Testis (tissue), 2 donors: ENCODE measurements at regions not wholly inside any gene's neighbourhood (a gene's known extent, or its start where the extent isn't known, plus 50 kb on each side); places are given as distances from the start of the nearest gene placed in this dataset.

Source experiments
- POLR2A ChIP-seq: fragments of 450-650 bp; IDR thresholded peaks from one replicate; pipeline ENCODE4 v1.6.1; 2017; ENCODE audit warnings: antibody characterized with exemption, mild to moderate bottlenecking, moderate library complexity
- TF ChIP-seq, protein P1 (sequence below), 3 experiments: fragments of 450-650 bp in 2 of 3; fragments of 200-600 bp in 1 of 3; sonication (generic) in 1 of 3; IDR thresholded peaks; one replicate each; pipeline ENCODE4 v1.5.1; 2016 to 2019; ENCODE audit warnings: antibody characterized with exemption in 3 of 3, mild to moderate bottlenecking in 2 of 3, moderate library complexity in 1 of 3

DNA sequence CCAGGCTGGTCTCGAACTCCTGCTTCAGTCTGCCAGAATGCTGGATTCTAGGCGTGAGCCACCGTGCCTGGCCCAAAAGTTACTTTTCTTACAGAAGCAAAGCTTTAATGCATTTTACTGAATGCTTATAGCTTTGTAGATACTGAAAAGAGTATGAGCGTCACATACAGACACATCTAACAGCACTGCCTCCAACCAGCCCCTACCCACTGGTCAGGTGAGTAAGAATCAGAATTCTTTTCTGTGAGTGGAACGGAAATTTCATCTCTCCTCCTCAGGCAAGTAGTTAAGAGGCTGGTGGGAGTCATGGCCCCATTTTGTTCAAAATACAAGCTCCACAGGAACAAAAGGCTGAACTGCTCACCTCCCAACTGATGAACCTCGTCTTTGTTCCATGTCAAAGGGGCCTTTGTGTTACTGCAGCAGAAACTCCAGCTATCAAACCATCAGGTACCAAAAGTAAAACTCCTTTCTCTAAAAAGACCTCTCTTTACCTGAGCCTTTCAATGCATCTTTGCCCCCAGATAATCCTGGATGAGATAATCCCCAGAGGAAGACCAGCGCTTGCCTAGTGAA lies 92.4 kb upstream of the RPH3AL start:
- no peak for TF ChIP-seq POLR2A
- TF ChIP-seq, protein P1, sequence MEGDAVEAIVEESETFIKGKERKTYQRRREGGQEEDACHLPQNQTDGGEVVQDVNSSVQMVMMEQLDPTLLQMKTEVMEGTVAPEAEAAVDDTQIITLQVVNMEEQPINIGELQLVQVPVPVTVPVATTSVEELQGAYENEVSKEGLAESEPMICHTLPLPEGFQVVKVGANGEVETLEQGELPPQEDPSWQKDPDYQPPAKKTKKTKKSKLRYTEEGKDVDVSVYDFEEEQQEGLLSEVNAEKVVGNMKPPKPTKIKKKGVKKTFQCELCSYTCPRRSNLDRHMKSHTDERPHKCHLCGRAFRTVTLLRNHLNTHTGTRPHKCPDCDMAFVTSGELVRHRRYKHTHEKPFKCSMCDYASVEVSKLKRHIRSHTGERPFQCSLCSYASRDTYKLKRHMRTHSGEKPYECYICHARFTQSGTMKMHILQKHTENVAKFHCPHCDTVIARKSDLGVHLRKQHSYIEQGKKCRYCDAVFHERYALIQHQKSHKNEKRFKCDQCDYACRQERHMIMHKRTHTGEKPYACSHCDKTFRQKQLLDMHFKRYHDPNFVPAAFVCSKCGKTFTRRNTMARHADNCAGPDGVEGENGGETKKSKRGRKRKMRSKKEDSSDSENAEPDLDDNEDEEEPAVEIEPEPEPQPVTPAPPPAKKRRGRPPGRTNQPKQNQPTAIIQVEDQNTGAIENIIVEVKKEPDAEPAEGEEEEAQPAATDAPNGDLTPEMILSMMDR (IDR thresholded peaks at IDR 0.05), result no peak
